HG03469 (cell line): ENCODE measurements at regions not wholly inside any gene's neighbourhood (a gene's known extent, or its start where the extent isn't known, plus 50 kb on each side); places are given as distances from the start of the nearest gene placed in this dataset.
A peak's percentile ranks its signal among the peaks of the same experiment; 100 is the strongest.

Source experiments
- ATAC-seq: cut with Tn5 transposase; IDR thresholded peaks from one replicate; pipeline ENCODE4 v1.9.1; 2021; ENCODE audit warnings: mild to moderate bottlenecking, moderate library complexity, moderate number of reproducible peaks; ENCODE audit not compliant: unreplicated experiment

GRCh38 chr11:95494856-95495255 is 263.9 kb upstream of the SESN3 start:
- no peak for ATAC-seq

GRCh38 chr11:95494167-95494566 is 263.2 kb upstream of the SESN3 start:
- no peak for ATAC-seq

- no peak for ATAC-seq
Observed at GRCh38 chr11:95490625-95491024, 259.6 kb upstream of the SESN3 start.

GRCh38 chr11:95487938-95488337 is 256.9 kb upstream of the SESN3 start:
- no peak for ATAC-seq

GRCh38 chr11:95487391-95487790 is 256.4 kb upstream of the SESN3 start:
- ATAC-seq: peak; percentile 99

GRCh38 chr11:95486979-95487378 is 256.0 kb upstream of the SESN3 start:
- no peak for ATAC-seq

- no peak for ATAC-seq
Observed at GRCh38 chr11:95486466-95486865, 255.5 kb upstream of the SESN3 start.

GRCh38 chr11:95485115-95485900 is 254.3 kb upstream of the SESN3 start:
- ATAC-seq: no peak

- ATAC-seq: no peak
Observed at GRCh38 chr11:95483339-95483738, 252.3 kb upstream of the SESN3 start.

GRCh38 chr11:95478003-95478402 is 247.0 kb upstream of the SESN3 start:
- ATAC-seq: no peak

GRCh38 chr11:95469258-95469657 is 238.3 kb upstream of the SESN3 start:
- no peak for ATAC-seq

- ATAC-seq: no peak
Observed at GRCh38 chr11:95466416-95466815, 235.4 kb upstream of the SESN3 start.

GRCh38 chr11:95465887-95466286 is 234.9 kb upstream of the SESN3 start:
- no peak for ATAC-seq

- no peak for ATAC-seq
Observed at GRCh38 chr11:95461858-95462257, 230.9 kb upstream of the SESN3 start.

GRCh38 chr11:95461348-95461747 is 230.3 kb upstream of the SESN3 start:
- ATAC-seq: no peak

- ATAC-seq: no peak
Observed at GRCh38 chr11:95459291-95460042, 228.5 kb upstream of the SESN3 start.

GRCh38 chr11:95456714-95457491 is 225.9 kb upstream of the SESN3 start:
- no peak for ATAC-seq

- ATAC-seq: no peak
Observed at GRCh38 chr11:95455228-95455970, 224.4 kb upstream of the SESN3 start.

GRCh38 chr11:95453616-95454171 is 222.7 kb upstream of the SESN3 start:
- no peak for ATAC-seq

GRCh38 chr11:95451682-95452081 is 220.7 kb upstream of the SESN3 start:
- no peak for ATAC-seq
